ENCODE measurements at regions not wholly inside any gene's neighbourhood (a gene's known extent, or its start where the extent isn't known, plus 50 kb on each side); places are given as distances from the start of the nearest gene placed in this dataset.

GRCh38 chr1:193806079-193807048, 620.0 kb upstream of the B3GALT2 start:
- DNase-seq: no peak

- DNase-seq: no peak
These were observed 613.7 kb upstream of the B3GALT2 start for GRCh38 chr1:193799948-193800690.

GRCh38 chr1:193799371-193799770, 613.0 kb upstream of the B3GALT2 start:
- no peak for DNase-seq

- no peak for DNase-seq
These were observed 607.8 kb upstream of the B3GALT2 start for GRCh38 chr1:193794239-193794638.

- DNase-seq: no peak
These were observed 605.3 kb upstream of the B3GALT2 start for GRCh38 chr1:193791746-193792145.

- DNase-seq: no peak
These were observed 600.6 kb upstream of the B3GALT2 start for GRCh38 chr1:193787061-193787460.

GRCh38 chr1:193785850-193786420, 599.5 kb upstream of the B3GALT2 start:
- DNase-seq: peak; percentile 13

GRCh38 chr1:193774536-193775323, 588.3 kb upstream of the B3GALT2 start:
- DNase-seq: no peak

GRCh38 chr1:193771596-193771995, 585.2 kb upstream of the B3GALT2 start:
- DNase-seq: no peak

GRCh38 chr1:193769651-193770050, 583.2 kb upstream of the B3GALT2 start:
- DNase-seq: no peak

- DNase-seq: no peak
These were observed 581.5 kb upstream of the B3GALT2 start for GRCh38 chr1:193767886-193768285.

- DNase-seq: no peak
These were observed 579.9 kb upstream of the B3GALT2 start for GRCh38 chr1:193766329-193766728.

- peak; percentile 10 for DNase-seq
These were observed 576.9 kb upstream of the B3GALT2 start for GRCh38 chr1:193763266-193763665.

GRCh38 chr1:193762236-193762635, 575.8 kb upstream of the B3GALT2 start:
- DNase-seq: no peak

GRCh38 chr1:193755441-193755840, 569.0 kb upstream of the B3GALT2 start:
- no peak for DNase-seq

GRCh38 chr1:193754732-193755427, 568.5 kb upstream of the B3GALT2 start:
- no peak for DNase-seq

- no peak for DNase-seq
These were observed 567.7 kb upstream of the B3GALT2 start for GRCh38 chr1:193754151-193754550.

- DNase-seq: no peak
These were observed 566.8 kb upstream of the B3GALT2 start for GRCh38 chr1:193753038-193753756.

- no peak for DNase-seq
These were observed 563.5 kb upstream of the B3GALT2 start for GRCh38 chr1:193749868-193750267.

- no peak for DNase-seq
These were observed 561.2 kb upstream of the B3GALT2 start for GRCh38 chr1:193747579-193747978.

GRCh38 chr1:193741228-193741627, 554.8 kb upstream of the B3GALT2 start:
- DNase-seq: no peak
